ENCODE measurements at regions not wholly inside any gene's neighbourhood (a gene's known extent, or its start where the extent isn't known, plus 50 kb on each side); places are given as distances from the start of the nearest gene placed in this dataset.

- Histone ChIP-seq H3K36me3 (ENCODE audit: control insufficient read depth in 1 of 2, insufficient read depth in 2 of 2, low read length in 2 of 2) (no peaks in the 10 kb centered on the region), H3K23ac (ENCODE audit: low read length) (no peak overlapping the region), H3K4me2 (ENCODE audit: low read length) (no peak overlapping the region), H2AK5ac (ENCODE audit: low read length) (no peak overlapping the region), H2BK5ac (ENCODE audit: low read depth, low read length, poor library complexity) (no peak overlapping the region), H3K9ac (ENCODE audit: low read length) (no peak overlapping the region), H3K14ac (ENCODE audit: low read length) (no peak overlapping the region), H3K79me2 (ENCODE audit: control insufficient read depth, insufficient read depth, low read length, poor library complexity) (no peaks in the 10 kb centered on the region), H2AFZ (ENCODE audit: insufficient read depth, low read length, poor library complexity) (no peak overlapping the region), H3K27ac (ENCODE audit: low read depth, low read length) (no peak overlapping the region), H4K12ac (ENCODE audit: low read depth, low read length) (no peak overlapping the region), H3K79me1 (ENCODE audit: low read length) (no peaks in the 10 kb centered on the region), H2BK12ac (ENCODE audit: low read length) (no peak overlapping the region), H4K91ac (ENCODE audit: low read depth, low read length) (no peak overlapping the region), H4K8ac (ENCODE audit: low read depth, low read length) (no peak overlapping the region), H2BK120ac (ENCODE audit: insufficient read depth, low read length, poor library complexity) (no peak overlapping the region), H3K4me1 (ENCODE audit: control insufficient read depth in 1 of 2, insufficient read depth in 2 of 2, low read length in 2 of 2) (peaks cover 2 to 3% of the 10 kb centered on the region in 2 experiments), H3K18ac (ENCODE audit: low read length) (no peak overlapping the region), H3K27me3 (ENCODE audit: insufficient read depth, low read length) (no peaks in the 10 kb centered on the region), H3K9me3 (ENCODE audit: insufficient read depth, low read depth, low read length) (no peaks in the 10 kb centered on the region), H3K4me3 (ENCODE audit: low read depth, low read length) (no peak overlapping the region), H3K4ac (ENCODE audit: low read depth, low read length) (no peak overlapping the region)
- DNase-seq = no peak
- no CpG with 5 or more reads among the region's 5 CpGs for WGBS (ENCODE audit: extremely low coverage, insufficient coverage, insufficient read length)
These were observed 83.4 kb downstream of the CLDN1 start for GRCh38 chr3:190238871-190239270.

DNA sequence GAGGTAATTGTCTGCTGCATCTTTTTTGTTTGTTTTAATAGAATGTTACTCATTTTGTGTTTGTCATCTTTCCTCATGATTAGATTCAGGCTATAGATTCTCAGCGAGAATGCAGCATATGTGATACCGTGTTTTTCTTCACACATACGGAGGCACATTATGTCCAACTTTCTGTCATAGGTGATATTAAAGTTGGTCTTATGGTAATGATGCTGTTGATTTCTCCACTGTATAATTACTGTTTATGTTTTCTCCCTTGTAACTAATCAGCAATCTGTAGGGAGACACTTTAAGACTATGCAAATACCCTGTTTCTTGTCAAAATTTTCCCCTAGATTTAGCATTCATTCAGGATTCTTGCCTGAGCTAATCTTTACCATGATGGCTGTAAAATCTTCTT lies 87.6 kb downstream of the CLDN1 start:
- Histone ChIP-seq H4K8ac (ENCODE audit: low read depth, low read length) (no peak overlapping the region), H3K9ac (ENCODE audit: low read length) (no peak overlapping the region), H3K9me3 (ENCODE audit: insufficient read depth, low read depth, low read length) (no peaks in the 10 kb centered on the region)

GRCh38 chr3:190229632-190230424 lies 92.4 kb downstream of the CLDN1 start:
- Histone ChIP-seq H3K23ac (ENCODE audit: low read length) (no peak overlapping the region), H3K4me1 (ENCODE audit: control insufficient read depth in 1 of 2, insufficient read depth in 2 of 2, low read length in 2 of 2) (peaks cover 0 to 3% of the 10 kb centered on the region in 2 experiments)

More for the DNA sequence above, 87.6 kb downstream of the CLDN1 start:
- Histone ChIP-seq H3K4me3 (ENCODE audit: low read depth, low read length) (no peak overlapping the region), H2AFZ (ENCODE audit: insufficient read depth, low read length, poor library complexity) (no peak overlapping the region), H3K4me1 (ENCODE audit: control insufficient read depth in 1 of 2, insufficient read depth in 2 of 2, low read length in 2 of 2) (peaks cover 3 to 4% of the 10 kb centered on the region in 2 experiments), H2AK5ac (ENCODE audit: low read length) (no peak overlapping the region), H3K14ac (ENCODE audit: low read length) (no peak overlapping the region), H3K4me2 (ENCODE audit: low read length) (no peak overlapping the region), H3K27ac (ENCODE audit: low read depth, low read length) (no peak overlapping the region), H3K79me2 (ENCODE audit: control insufficient read depth, insufficient read depth, low read length, poor library complexity) (no peaks in the 10 kb centered on the region), H3K36me3 (ENCODE audit: control insufficient read depth in 1 of 2, insufficient read depth in 2 of 2, low read length in 2 of 2) (no peaks in the 10 kb centered on the region), H2BK5ac (ENCODE audit: low read depth, low read length, poor library complexity) (no peak overlapping the region), H4K12ac (ENCODE audit: low read depth, low read length) (no peak overlapping the region), H3K4ac (ENCODE audit: low read depth, low read length) (no peak overlapping the region), H4K91ac (ENCODE audit: low read depth, low read length) (no peak overlapping the region), H3K79me1 (ENCODE audit: low read length) (no peaks in the 10 kb centered on the region), H2BK120ac (ENCODE audit: insufficient read depth, low read length, poor library complexity) (no peak overlapping the region), H3K23ac (ENCODE audit: low read length) (no peak overlapping the region), H3K18ac (ENCODE audit: low read length) (no peak overlapping the region), H3K27me3 (ENCODE audit: insufficient read depth, low read length) (no peaks in the 10 kb centered on the region), H2BK12ac (ENCODE audit: low read length) (no peak overlapping the region)
- whole genome bisulfite sequencing (ENCODE audit: extremely low coverage, insufficient coverage, insufficient read length) = no CpG with 5 or more reads among the region's 3 CpGs
- no peak for DNase-seq

GRCh38 chr3:190227064-190227463 lies 95.2 kb downstream of the CLDN1 start:
- Histone ChIP-seq H4K8ac (ENCODE audit: low read depth, low read length) (no peak overlapping the region), H3K36me3 (ENCODE audit: control insufficient read depth in 1 of 2, insufficient read depth in 2 of 2, low read length in 2 of 2) (no peaks in the 10 kb centered on the region), H4K91ac (ENCODE audit: low read depth, low read length) (no peak overlapping the region), H2AFZ (ENCODE audit: insufficient read depth, low read length, poor library complexity) (no peak overlapping the region), H3K23ac (ENCODE audit: low read length) (no peak overlapping the region), H3K27ac (ENCODE audit: low read depth, low read length) (no peak overlapping the region), H3K14ac (ENCODE audit: low read length) (no peak overlapping the region), H3K4me1 (ENCODE audit: control insufficient read depth in 1 of 2, insufficient read depth in 2 of 2, low read length in 2 of 2) (peaks cover 0 to 2% of the 10 kb centered on the region in 2 experiments), H3K4me3 (ENCODE audit: low read depth, low read length) (no peak overlapping the region), H2BK5ac (ENCODE audit: low read depth, low read length, poor library complexity) (no peak overlapping the region), H4K12ac (ENCODE audit: low read depth, low read length) (no peak overlapping the region), H2BK12ac (ENCODE audit: low read length) (no peak overlapping the region), H2AK5ac (ENCODE audit: low read length) (no peak overlapping the region), H3K18ac (ENCODE audit: low read length) (no peak overlapping the region), H3K9ac (ENCODE audit: low read length) (no peak overlapping the region), H3K79me1 (ENCODE audit: low read length) (no peaks in the 10 kb centered on the region), H3K79me2 (ENCODE audit: control insufficient read depth, insufficient read depth, low read length, poor library complexity) (no peaks in the 10 kb centered on the region), H3K4me2 (ENCODE audit: low read length) (no peak overlapping the region), H3K4ac (ENCODE audit: low read depth, low read length) (no peak overlapping the region), H3K27me3 (ENCODE audit: insufficient read depth, low read length) (no peaks in the 10 kb centered on the region), H3K9me3 (ENCODE audit: insufficient read depth, low read depth, low read length) (no peaks in the 10 kb centered on the region), H2BK120ac (ENCODE audit: insufficient read depth, low read length, poor library complexity) (no peak overlapping the region)
- DNase-seq = no peak
- no CpG with 5 or more reads among the region's 2 CpGs for WGBS (ENCODE audit: extremely low coverage, insufficient coverage, insufficient read length)

More at GRCh38 chr3:190229632-190230424, 92.4 kb downstream of the CLDN1 start:
- Histone ChIP-seq H3K4me2 (ENCODE audit: low read length) (no peak overlapping the region), H3K9me3 (ENCODE audit: insufficient read depth, low read depth, low read length) (no peaks in the 10 kb centered on the region), H3K18ac (ENCODE audit: low read length) (no peak overlapping the region), H3K27ac (ENCODE audit: low read depth, low read length) (no peak overlapping the region), H3K4ac (ENCODE audit: low read depth, low read length) (no peak overlapping the region), H3K27me3 (ENCODE audit: insufficient read depth, low read length) (no peaks in the 10 kb centered on the region), H3K79me1 (ENCODE audit: low read length) (no peaks in the 10 kb centered on the region), H2BK5ac (ENCODE audit: low read depth, low read length, poor library complexity) (no peak overlapping the region), H2AFZ (ENCODE audit: insufficient read depth, low read length, poor library complexity) (no peak overlapping the region), H4K91ac (ENCODE audit: low read depth, low read length) (no peak overlapping the region), H3K9ac (ENCODE audit: low read length) (no peak overlapping the region), H4K12ac (ENCODE audit: low read depth, low read length) (no peak overlapping the region), H4K8ac (ENCODE audit: low read depth, low read length) (no peak overlapping the region), H3K14ac (ENCODE audit: low read length) (no peak overlapping the region), H2BK12ac (ENCODE audit: low read length) (no peak overlapping the region), H3K36me3 (ENCODE audit: control insufficient read depth in 1 of 2, insufficient read depth in 2 of 2, low read length in 2 of 2) (no peaks in the 10 kb centered on the region), H3K4me3 (ENCODE audit: low read depth, low read length) (no peak overlapping the region), H3K79me2 (ENCODE audit: control insufficient read depth, insufficient read depth, low read length, poor library complexity) (no peaks in the 10 kb centered on the region), H2AK5ac (ENCODE audit: low read length) (no peak overlapping the region), H2BK120ac (ENCODE audit: insufficient read depth, low read length, poor library complexity) (no peak overlapping the region)
- peak in 1 of 2 donors; percentile 49 for DNase-seq
- WGBS (ENCODE audit: extremely low coverage, insufficient coverage, insufficient read length) = no CpG with 5 or more reads among the region's 4 CpGs
